ENCODE measurements at regions not wholly inside any gene's neighbourhood (a gene's known extent, or its start where the extent isn't known, plus 50 kb on each side); places are given as distances from the start of the nearest gene placed in this dataset.

- H3K9ac ChIP-seq (ENCODE audit: low read length) = no peak overlapping the region
- no peaks in the 10 kb centered on the region for H3K9me2 ChIP-seq (ENCODE audit: low read depth, low read length)
- H3K4me2 ChIP-seq (ENCODE audit: low read length) = no peak overlapping the region
- no peaks in the 10 kb centered on the region for H3K79me2 ChIP-seq (ENCODE audit: insufficient read depth, low read length)
- no peak for TF ChIP-seq EZH2 (IDR thresholded peaks at IDR 0.05; ENCODE audit: borderline replicate concordance, low read length)
- TF ChIP-seq, protein P1, sequence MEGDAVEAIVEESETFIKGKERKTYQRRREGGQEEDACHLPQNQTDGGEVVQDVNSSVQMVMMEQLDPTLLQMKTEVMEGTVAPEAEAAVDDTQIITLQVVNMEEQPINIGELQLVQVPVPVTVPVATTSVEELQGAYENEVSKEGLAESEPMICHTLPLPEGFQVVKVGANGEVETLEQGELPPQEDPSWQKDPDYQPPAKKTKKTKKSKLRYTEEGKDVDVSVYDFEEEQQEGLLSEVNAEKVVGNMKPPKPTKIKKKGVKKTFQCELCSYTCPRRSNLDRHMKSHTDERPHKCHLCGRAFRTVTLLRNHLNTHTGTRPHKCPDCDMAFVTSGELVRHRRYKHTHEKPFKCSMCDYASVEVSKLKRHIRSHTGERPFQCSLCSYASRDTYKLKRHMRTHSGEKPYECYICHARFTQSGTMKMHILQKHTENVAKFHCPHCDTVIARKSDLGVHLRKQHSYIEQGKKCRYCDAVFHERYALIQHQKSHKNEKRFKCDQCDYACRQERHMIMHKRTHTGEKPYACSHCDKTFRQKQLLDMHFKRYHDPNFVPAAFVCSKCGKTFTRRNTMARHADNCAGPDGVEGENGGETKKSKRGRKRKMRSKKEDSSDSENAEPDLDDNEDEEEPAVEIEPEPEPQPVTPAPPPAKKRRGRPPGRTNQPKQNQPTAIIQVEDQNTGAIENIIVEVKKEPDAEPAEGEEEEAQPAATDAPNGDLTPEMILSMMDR (IDR thresholded peaks at IDR 0.05; ENCODE audit: low read length) = no peak
- no peaks in the 10 kb centered on the region for H3K4me1 ChIP-seq (ENCODE audit: insufficient read depth, low read length, severe bottlenecking)
- H3F3A ChIP-seq (ENCODE audit: insufficient read depth, low read length) = no peaks in the 10 kb centered on the region
- H3K4me3 ChIP-seq (ENCODE audit: low read depth, low read length, poor library complexity, severe bottlenecking) = no peak overlapping the region
- no peaks in the 10 kb centered on the region for H4K20me1 ChIP-seq (ENCODE audit: insufficient read depth, low read length)
- no peak overlapping the region for H3K27ac ChIP-seq (ENCODE audit: low read depth, low read length, poor library complexity, severe bottlenecking)
- no peaks in the 10 kb centered on the region for H3K9me3 ChIP-seq (ENCODE audit: low read length)
- H2AFZ ChIP-seq (ENCODE audit: low read length) = no peak overlapping the region
- H3K27me3 ChIP-seq (ENCODE audit: insufficient read depth, low read length) = no peaks in the 10 kb centered on the region
- no peaks in the 10 kb centered on the region for H3K36me3 ChIP-seq (ENCODE audit: insufficient read depth, low read length)
These were observed 160.2 kb downstream of the MAGEB5 start for GRCh38 chrX:26376037-26376708.

DNA sequence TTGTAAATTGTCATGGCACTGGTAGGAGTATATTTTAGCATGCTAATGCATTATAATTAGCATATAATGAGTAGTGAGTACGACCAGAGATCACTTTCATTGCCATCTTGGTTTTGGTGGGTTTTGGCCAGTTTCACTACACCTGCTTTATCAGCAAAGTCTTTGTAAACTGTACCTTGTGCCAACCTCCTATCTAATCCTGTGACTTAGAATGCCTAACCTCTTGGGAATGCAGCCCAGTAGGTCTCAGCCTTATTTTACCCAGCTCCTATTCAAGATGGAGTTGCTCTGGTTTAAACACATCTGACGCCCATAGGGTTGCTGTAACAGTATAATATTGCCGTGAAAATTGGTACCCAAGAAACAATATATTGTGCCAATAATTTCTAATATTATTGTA lies 159.4 kb downstream of the MAGEB5 start:
- Histone ChIP-seq H3K9me3 (ENCODE audit: low read length) (no peaks in the 10 kb centered on the region), H3K36me3 (ENCODE audit: insufficient read depth, low read length) (no peaks in the 10 kb centered on the region), H3K4me1 (ENCODE audit: insufficient read depth, low read length, severe bottlenecking) (no peaks in the 10 kb centered on the region), H3F3A (ENCODE audit: insufficient read depth, low read length) (no peaks in the 10 kb centered on the region), H4K20me1 (ENCODE audit: insufficient read depth, low read length) (no peaks in the 10 kb centered on the region), H3K4me2 (ENCODE audit: low read length) (no peak overlapping the region), H3K27ac (ENCODE audit: low read depth, low read length, poor library complexity, severe bottlenecking) (no peak overlapping the region), H3K4me3 (ENCODE audit: low read depth, low read length, poor library complexity, severe bottlenecking) (no peak overlapping the region), H2AFZ (ENCODE audit: low read length) (no peak overlapping the region), H3K9ac (ENCODE audit: low read length) (no peak overlapping the region), H3K79me2 (ENCODE audit: insufficient read depth, low read length) (no peaks in the 10 kb centered on the region), H3K27me3 (ENCODE audit: insufficient read depth, low read length) (no peaks in the 10 kb centered on the region), H3K9me2 (ENCODE audit: low read depth, low read length) (no peaks in the 10 kb centered on the region)
- TF ChIP-seq, protein P1 (IDR thresholded peaks at IDR 0.05; ENCODE audit: low read length) = no peak
- no peak for TF ChIP-seq EZH2 (IDR thresholded peaks at IDR 0.05; ENCODE audit: borderline replicate concordance, low read length)

- Histone ChIP-seq H3K36me3 (ENCODE audit: insufficient read depth, low read length) (no peaks in the 10 kb centered on the region), H4K20me1 (ENCODE audit: insufficient read depth, low read length) (no peaks in the 10 kb centered on the region)
- no peak for TF ChIP-seq EZH2 (IDR thresholded peaks at IDR 0.05; ENCODE audit: borderline replicate concordance, low read length)
- TF ChIP-seq, protein P1 (IDR thresholded peaks at IDR 0.05; ENCODE audit: low read length) = no peak
These were observed 157.9 kb downstream of the MAGEB5 start for GRCh38 chrX:26373829-26374228.

More at GRCh38 chrX:26373829-26374228, 157.9 kb downstream of the MAGEB5 start:
- Histone ChIP-seq H3K27me3 (ENCODE audit: insufficient read depth, low read length) (no peaks in the 10 kb centered on the region), H3K9ac (ENCODE audit: low read length) (no peak overlapping the region), H3K9me3 (ENCODE audit: low read length) (no peaks in the 10 kb centered on the region), H2AFZ (ENCODE audit: low read length) (no peak overlapping the region), H3K4me2 (ENCODE audit: low read length) (no peak overlapping the region), H3K79me2 (ENCODE audit: insufficient read depth, low read length) (no peaks in the 10 kb centered on the region), H3F3A (ENCODE audit: insufficient read depth, low read length) (no peaks in the 10 kb centered on the region), H3K4me3 (ENCODE audit: low read depth, low read length, poor library complexity, severe bottlenecking) (no peak overlapping the region), H3K4me1 (ENCODE audit: insufficient read depth, low read length, severe bottlenecking) (no peaks in the 10 kb centered on the region), H3K27ac (ENCODE audit: low read depth, low read length, poor library complexity, severe bottlenecking) (no peak overlapping the region), H3K9me2 (ENCODE audit: low read depth, low read length) (no peaks in the 10 kb centered on the region)

Measured in OCI-LY1 (cell line).